Esophagus squamous epithelium (tissue), 4 donors: ENCODE measurements at regions not wholly inside any gene's neighbourhood (a gene's known extent, or its start where the extent isn't known, plus 50 kb on each side); places are given as distances from the start of the nearest gene placed in this dataset.

Experiments used
- POLR2A ChIP-seq, 4 donors: fragments of 450-650 bp; IDR thresholded peaks; one replicate each; pipeline ENCODE4 v1.6.1; 2017; ENCODE audit warnings: antibody characterized with exemption in 4 of 4, mild to moderate bottlenecking in 4 of 4, moderate library complexity in 3 of 4
- TF ChIP-seq, protein P1 (sequence below), 6 experiments: fragments of 450-650 bp in 4 of 6; fragments of 200-600 bp in 2 of 6; sonication (generic) in 2 of 6; IDR thresholded peaks; one replicate each; pipeline ENCODE4 v1.5.1; 2016 to 2019; ENCODE audit warnings: antibody characterized with exemption in 6 of 6, mild to moderate bottlenecking in 4 of 6, moderate library complexity in 4 of 6

DNA sequence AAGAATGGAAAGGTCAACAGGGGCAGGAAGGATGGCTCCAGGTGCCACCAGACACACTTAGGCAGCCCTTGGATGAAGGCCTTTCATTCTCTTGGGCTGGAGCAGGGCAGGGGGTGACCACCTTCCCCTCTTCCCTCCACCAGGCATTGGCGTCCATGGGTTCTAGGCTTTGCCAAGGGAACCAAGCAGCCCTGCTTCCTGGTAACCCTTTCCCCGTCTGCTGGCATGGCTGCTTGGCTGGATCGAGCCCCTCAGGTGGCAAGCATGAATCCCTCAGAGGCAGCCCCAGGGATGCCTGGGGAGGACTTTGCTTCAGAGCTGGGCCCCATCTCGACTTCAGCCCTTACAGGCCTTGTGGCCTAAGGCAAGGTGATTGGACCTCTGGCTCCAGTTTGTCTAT lies 185.1 kb upstream of the SYT13 start:
- TF ChIP-seq, protein P1, sequence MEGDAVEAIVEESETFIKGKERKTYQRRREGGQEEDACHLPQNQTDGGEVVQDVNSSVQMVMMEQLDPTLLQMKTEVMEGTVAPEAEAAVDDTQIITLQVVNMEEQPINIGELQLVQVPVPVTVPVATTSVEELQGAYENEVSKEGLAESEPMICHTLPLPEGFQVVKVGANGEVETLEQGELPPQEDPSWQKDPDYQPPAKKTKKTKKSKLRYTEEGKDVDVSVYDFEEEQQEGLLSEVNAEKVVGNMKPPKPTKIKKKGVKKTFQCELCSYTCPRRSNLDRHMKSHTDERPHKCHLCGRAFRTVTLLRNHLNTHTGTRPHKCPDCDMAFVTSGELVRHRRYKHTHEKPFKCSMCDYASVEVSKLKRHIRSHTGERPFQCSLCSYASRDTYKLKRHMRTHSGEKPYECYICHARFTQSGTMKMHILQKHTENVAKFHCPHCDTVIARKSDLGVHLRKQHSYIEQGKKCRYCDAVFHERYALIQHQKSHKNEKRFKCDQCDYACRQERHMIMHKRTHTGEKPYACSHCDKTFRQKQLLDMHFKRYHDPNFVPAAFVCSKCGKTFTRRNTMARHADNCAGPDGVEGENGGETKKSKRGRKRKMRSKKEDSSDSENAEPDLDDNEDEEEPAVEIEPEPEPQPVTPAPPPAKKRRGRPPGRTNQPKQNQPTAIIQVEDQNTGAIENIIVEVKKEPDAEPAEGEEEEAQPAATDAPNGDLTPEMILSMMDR (IDR thresholded peaks at IDR 0.05), result no peak
- TF ChIP-seq POLR2A (IDR thresholded peaks at IDR 0.05), result no peak
